ENCODE measurements at regions not wholly inside any gene's neighbourhood (a gene's known extent, or its start where the extent isn't known, plus 50 kb on each side); places are given as distances from the start of the nearest gene placed in this dataset.

DNA sequence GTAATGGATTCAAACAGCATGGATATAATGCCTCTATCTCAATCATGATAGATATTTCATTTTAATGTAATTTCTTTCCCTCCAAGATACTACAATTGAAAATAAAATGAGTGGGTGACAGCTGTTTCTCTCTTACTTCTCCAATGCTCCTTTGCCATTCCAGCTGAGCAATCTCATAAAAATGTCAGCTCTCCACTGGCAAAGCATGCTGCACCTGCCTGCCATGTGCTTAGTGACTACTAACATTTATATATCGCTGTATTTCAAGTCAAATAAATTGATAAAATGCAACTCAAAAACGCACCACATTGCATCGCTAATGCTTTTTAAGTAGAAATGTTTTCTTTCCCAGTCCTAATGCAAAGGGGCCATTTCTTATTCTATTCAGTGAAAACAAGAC lies 1093.9 kb downstream of the CBLN2 start:
- TF ChIP-seq, protein P1, sequence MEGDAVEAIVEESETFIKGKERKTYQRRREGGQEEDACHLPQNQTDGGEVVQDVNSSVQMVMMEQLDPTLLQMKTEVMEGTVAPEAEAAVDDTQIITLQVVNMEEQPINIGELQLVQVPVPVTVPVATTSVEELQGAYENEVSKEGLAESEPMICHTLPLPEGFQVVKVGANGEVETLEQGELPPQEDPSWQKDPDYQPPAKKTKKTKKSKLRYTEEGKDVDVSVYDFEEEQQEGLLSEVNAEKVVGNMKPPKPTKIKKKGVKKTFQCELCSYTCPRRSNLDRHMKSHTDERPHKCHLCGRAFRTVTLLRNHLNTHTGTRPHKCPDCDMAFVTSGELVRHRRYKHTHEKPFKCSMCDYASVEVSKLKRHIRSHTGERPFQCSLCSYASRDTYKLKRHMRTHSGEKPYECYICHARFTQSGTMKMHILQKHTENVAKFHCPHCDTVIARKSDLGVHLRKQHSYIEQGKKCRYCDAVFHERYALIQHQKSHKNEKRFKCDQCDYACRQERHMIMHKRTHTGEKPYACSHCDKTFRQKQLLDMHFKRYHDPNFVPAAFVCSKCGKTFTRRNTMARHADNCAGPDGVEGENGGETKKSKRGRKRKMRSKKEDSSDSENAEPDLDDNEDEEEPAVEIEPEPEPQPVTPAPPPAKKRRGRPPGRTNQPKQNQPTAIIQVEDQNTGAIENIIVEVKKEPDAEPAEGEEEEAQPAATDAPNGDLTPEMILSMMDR (IDR thresholded peaks at IDR 0.05 in 2 of 3, conservative IDR thresholded peaks at IDR 0.05 in 1 of 3; ENCODE audit: borderline replicate concordance in 1 of 3, insufficient read depth in 1 of 3, low read depth in 2 of 3, low read length in 2 of 3), result no peak
- TF ChIP-seq, protein P2, sequence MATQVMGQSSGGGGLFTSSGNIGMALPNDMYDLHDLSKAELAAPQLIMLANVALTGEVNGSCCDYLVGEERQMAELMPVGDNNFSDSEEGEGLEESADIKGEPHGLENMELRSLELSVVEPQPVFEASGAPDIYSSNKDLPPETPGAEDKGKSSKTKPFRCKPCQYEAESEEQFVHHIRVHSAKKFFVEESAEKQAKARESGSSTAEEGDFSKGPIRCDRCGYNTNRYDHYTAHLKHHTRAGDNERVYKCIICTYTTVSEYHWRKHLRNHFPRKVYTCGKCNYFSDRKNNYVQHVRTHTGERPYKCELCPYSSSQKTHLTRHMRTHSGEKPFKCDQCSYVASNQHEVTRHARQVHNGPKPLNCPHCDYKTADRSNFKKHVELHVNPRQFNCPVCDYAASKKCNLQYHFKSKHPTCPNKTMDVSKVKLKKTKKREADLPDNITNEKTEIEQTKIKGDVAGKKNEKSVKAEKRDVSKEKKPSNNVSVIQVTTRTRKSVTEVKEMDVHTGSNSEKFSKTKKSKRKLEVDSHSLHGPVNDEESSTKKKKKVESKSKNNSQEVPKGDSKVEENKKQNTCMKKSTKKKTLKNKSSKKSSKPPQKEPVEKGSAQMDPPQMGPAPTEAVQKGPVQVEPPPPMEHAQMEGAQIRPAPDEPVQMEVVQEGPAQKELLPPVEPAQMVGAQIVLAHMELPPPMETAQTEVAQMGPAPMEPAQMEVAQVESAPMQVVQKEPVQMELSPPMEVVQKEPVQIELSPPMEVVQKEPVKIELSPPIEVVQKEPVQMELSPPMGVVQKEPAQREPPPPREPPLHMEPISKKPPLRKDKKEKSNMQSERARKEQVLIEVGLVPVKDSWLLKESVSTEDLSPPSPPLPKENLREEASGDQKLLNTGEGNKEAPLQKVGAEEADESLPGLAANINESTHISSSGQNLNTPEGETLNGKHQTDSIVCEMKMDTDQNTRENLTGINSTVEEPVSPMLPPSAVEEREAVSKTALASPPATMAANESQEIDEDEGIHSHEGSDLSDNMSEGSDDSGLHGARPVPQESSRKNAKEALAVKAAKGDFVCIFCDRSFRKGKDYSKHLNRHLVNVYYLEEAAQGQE (IDR thresholded peaks at IDR 0.05; ENCODE audit: low read depth), result no peak

All from HCT116 (cell line).